Neuronal stem cell (in vitro differentiated cells): ENCODE measurements at regions not wholly inside any gene's neighbourhood (a gene's known extent, or its start where the extent isn't known, plus 50 kb on each side); places are given as distances from the start of the nearest gene placed in this dataset.
"Not testable (repeated sequence)": the region's sequence is repeated elsewhere in the genome, so short reads cannot be mapped to it uniquely, and the experiment has no call there.

Experiments used
- DNase-seq: peaks from one replicate; pipeline ENCODE4 v3.0.0-alpha.2; 2013; ENCODE audit warnings: low spot score
- H2AFZ ChIP-seq: one replicate; pipeline ENCODE4 v1.6.1; 2013; ENCODE audit warnings: mild to moderate bottlenecking, low read length, inconsistent platforms
- H2AK5ac ChIP-seq: 2 replicates; pipeline ENCODE4 v1.6.1; 2013; ENCODE audit warnings: low read depth, mild to moderate bottlenecking, inconsistent platforms, low read length, moderate library complexity, mixed read lengths
- H2BK120ac ChIP-seq: 2 replicates; pipeline ENCODE4 v1.6.1; 2013; ENCODE audit warnings: low read depth, mild to moderate bottlenecking, inconsistent platforms, low read length, moderate library complexity, mixed read lengths
- H2BK12ac ChIP-seq: one replicate; pipeline ENCODE4 v1.6.1; 2013; ENCODE audit warnings: low read length, inconsistent platforms
- H2BK15ac ChIP-seq: 2 replicates; pipeline ENCODE4 v1.6.1; 2013; ENCODE audit warnings: mild to moderate bottlenecking, low read length, inconsistent platforms, mixed read lengths
- H2BK5ac ChIP-seq: one replicate; pipeline ENCODE4 v1.6.1; 2013; ENCODE audit warnings: inconsistent platforms, mild to moderate bottlenecking, low read length, moderate library complexity
- H3K14ac ChIP-seq: one replicate; pipeline ENCODE4 v1.6.1; 2013; ENCODE audit warnings: low read length, inconsistent platforms
- H3K18ac ChIP-seq: 2 replicates; pipeline ENCODE4 v1.6.1; 2013; ENCODE audit warnings: low read length, inconsistent platforms
- H3K23ac ChIP-seq: 2 replicates; pipeline ENCODE4 v1.6.1; 2013; ENCODE audit warnings: low read depth, mild to moderate bottlenecking, mixed read lengths, low read length, inconsistent platforms; ENCODE audit not compliant: poor library complexity
- H3K27ac ChIP-seq: replicated peaks from 3 replicates; pipeline ENCODE4 v1.5.1; 2013; ENCODE audit warnings: low read length, inconsistent platforms
- H3K27me3 ChIP-seq, 3 experiments: 2 replicates each; pipeline ENCODE4 v1.6.1; 2013; ENCODE audit warnings: low read length in 3 of 3, mild to moderate bottlenecking in 2 of 3, inconsistent platforms in 1 of 3, low read depth in 1 of 3, mixed read lengths in 1 of 3, moderate library complexity in 1 of 3; ENCODE audit not compliant: control insufficient read depth in 3 of 3, insufficient read depth in 3 of 3
- H3K36me3 ChIP-seq, 2 donors: replicated peaks in 1 of 2; 2 replicates each; pipeline ENCODE4 v1.6.1; 2013; ENCODE audit warnings: low read length in 2 of 2; ENCODE audit not compliant: control insufficient read depth in 2 of 2, insufficient read depth in 2 of 2
- H3K4ac ChIP-seq: 2 replicates; pipeline ENCODE4 v1.6.1; 2013; ENCODE audit warnings: inconsistent platforms, mild to moderate bottlenecking, low read length, moderate library complexity
- H3K4me1 ChIP-seq, 2 donors: 1 replicate in 1 of 2; 2 replicates in 1 of 2; pipeline ENCODE4 v1.6.1; 2013; ENCODE audit warnings: low read length in 2 of 2, low read depth in 1 of 2; ENCODE audit not compliant: control insufficient read depth in 2 of 2, insufficient read depth in 1 of 2
- H3K4me2 ChIP-seq: one replicate; pipeline ENCODE4 v1.6.1; 2013; ENCODE audit warnings: mild to moderate bottlenecking, low read length, inconsistent platforms; ENCODE audit not compliant: insufficient read depth, poor library complexity, severe bottlenecking
- H3K4me3 ChIP-seq, 2 donors: 2 replicates each; pipeline ENCODE4 v1.5.1; 2013; ENCODE audit warnings: low read length in 2 of 2, mild to moderate bottlenecking in 2 of 2, inconsistent platforms in 1 of 2, moderate library complexity in 1 of 2
- H3K79me1 ChIP-seq: one replicate; pipeline ENCODE4 v1.6.1; 2013; ENCODE audit warnings: low read depth, mild to moderate bottlenecking, inconsistent platforms, low read length, moderate library complexity
- H3K9ac ChIP-seq: one replicate; pipeline ENCODE4 v1.6.1; 2013; ENCODE audit warnings: mild to moderate bottlenecking, low read depth, low read length, inconsistent platforms; ENCODE audit not compliant: poor library complexity
- H3K9me3 ChIP-seq, 2 donors: replicated peaks in 1 of 2; 2 replicates each; pipeline versions ENCODE3 to v1.6.1; 2013; ENCODE audit warnings: low read length in 2 of 2, mild to moderate bottlenecking in 2 of 2, inconsistent platforms in 1 of 2, low read depth in 1 of 2, mixed read lengths in 1 of 2, moderate library complexity in 1 of 2; ENCODE audit not compliant: control insufficient read depth in 2 of 2, insufficient read depth in 1 of 2
- H4K8ac ChIP-seq: one replicate; pipeline ENCODE4 v1.6.1; 2013; ENCODE audit warnings: low read depth, mild to moderate bottlenecking, inconsistent platforms, low read length, moderate library complexity
- H4K91ac ChIP-seq: one replicate; pipeline ENCODE4 v1.6.1; 2013; ENCODE audit warnings: low read length, low read depth, mild to moderate bottlenecking, inconsistent platforms; ENCODE audit not compliant: poor library complexity
- WGBS, 2 donors: extraction: QIAGEN DNeasy Blood & Tissue Kit; methylation state at CpG; one replicate each; pipeline ENCODE4 v1.1.7; 2013; ENCODE audit warnings: missing lambda C conversion rate in 2 of 2, mixed read lengths in 1 of 2; ENCODE audit not compliant: insufficient read length in 2 of 2, insufficient replicate concordance in 1 of 2; ENCODE audit errors: extremely low coverage in 2 of 2; 5-methylcytosine and 5-hydroxymethylcytosine counted together

GRCh38 chr5:108541836-108542235 lies 159.9 kb upstream of the FBXL17 start:
- no peak overlapping the region for H3K27ac ChIP-seq
- no peaks in the 10 kb centered on the region for H3K79me1 ChIP-seq
- no peak overlapping the region for H2AK5ac ChIP-seq
- no peaks in the 10 kb centered on the region for H3K27me3 ChIP-seq
- H3K4me2 ChIP-seq = no peak overlapping the region
- H2BK5ac ChIP-seq = no peak overlapping the region
- no peak overlapping the region for H2BK12ac ChIP-seq
- no peak overlapping the region for H3K4ac ChIP-seq
- H3K9me3 ChIP-seq = no peaks in the 10 kb centered on the region
- no peak for DNase-seq
- no peak overlapping the region for H3K18ac ChIP-seq
- no peak overlapping the region for H2AFZ ChIP-seq
- no peaks in the 10 kb centered on the region for H3K4me1 ChIP-seq
- no peak overlapping the region for H4K91ac ChIP-seq
- no peak overlapping the region for H3K14ac ChIP-seq
- WGBS, 2 donors = no CpG with 5 or more reads among the region's 1 CpG
- H2BK15ac ChIP-seq = no peak overlapping the region
- H2BK120ac ChIP-seq = no peak overlapping the region
- no peaks in the 10 kb centered on the region for H3K36me3 ChIP-seq
- H3K9ac ChIP-seq = no peak overlapping the region
- no peak overlapping the region for H3K23ac ChIP-seq
- H3K4me3 ChIP-seq = no peak overlapping the region
- H4K8ac ChIP-seq = no peak overlapping the region

GRCh38 chr5:108536321-108536720 lies 154.4 kb upstream of the FBXL17 start:
- Histone ChIP-seq H3K79me1 (no peaks in the 10 kb centered on the region), H3K18ac (no peak overlapping the region), H2BK120ac (no peak overlapping the region), H3K36me3 (no peaks in the 10 kb centered on the region), H3K14ac (no peak overlapping the region), H2AK5ac (no peak overlapping the region), H3K9me3 (no peaks in the 10 kb centered on the region), H2BK12ac (no peak overlapping the region), H3K4ac (no peak overlapping the region), H3K4me1 (peaks cover 0 to 4% of the 10 kb centered on the region in 2 donors), H2AFZ (no peak overlapping the region), H3K9ac (no peak overlapping the region), H3K4me2 (no peak overlapping the region), H3K27me3 (no peaks in the 10 kb centered on the region), H3K23ac (no peak overlapping the region), H2BK5ac (no peak overlapping the region), H4K91ac (no peak overlapping the region), H3K27ac (no peak overlapping the region), H2BK15ac (no peak overlapping the region), H4K8ac (no peak overlapping the region), H3K4me3 (no peak overlapping the region)
- WGBS, 2 donors = no CpG with 5 or more reads among the region's 10 CpGs
- DNase-seq = no peak

- not testable (repeated sequence) for H3K9me3 ChIP-seq, H3K14ac ChIP-seq, H3K36me3 ChIP-seq, H3K4ac ChIP-seq, H2BK12ac ChIP-seq, H3K79me1 ChIP-seq, H3K9ac ChIP-seq, H2AK5ac ChIP-seq, H2BK15ac ChIP-seq, H3K18ac ChIP-seq, H3K4me1 ChIP-seq, H2BK120ac ChIP-seq, H3K4me2 ChIP-seq, H3K23ac ChIP-seq, H4K8ac ChIP-seq, H3K27ac ChIP-seq, H3K27me3 ChIP-seq, H3K4me3 ChIP-seq, DNase-seq, H2BK5ac ChIP-seq, H4K91ac ChIP-seq
- peak overlapping the region; percentile 67 for H2AFZ ChIP-seq
- no CpG with 5 or more reads among the region's 1 CpG for WGBS, 2 donors
Observed at GRCh38 chr5:108532129-108532445, 150.2 kb upstream of the FBXL17 start.

GRCh38 chr5:108531367-108532128 lies 149.7 kb upstream of the FBXL17 start:
- Histone ChIP-seq H2BK120ac (no peak overlapping the region), H3K4me1 (peaks cover 0 to 4% of the 10 kb centered on the region in 2 donors), H3K27ac (no peak overlapping the region), H2AFZ (peak overlapping the region; percentile 67), H3K4me2 (no peak overlapping the region), H3K4ac (no peak overlapping the region), H3K36me3 (no peaks in the 10 kb centered on the region), H3K9me3 (peaks cover 2% of the 10 kb centered on the region in 2 donors), H2BK15ac (no peak overlapping the region), H4K91ac (no peak overlapping the region), H3K27me3 (no peaks in the 10 kb centered on the region), H3K79me1 (no peaks in the 10 kb centered on the region), H3K18ac (no peak overlapping the region), H3K4me3 (no peak overlapping the region), H3K23ac (no peak overlapping the region), H2BK5ac (no peak overlapping the region), H3K14ac (no peak overlapping the region), H2AK5ac (no peak overlapping the region), H2BK12ac (no peak overlapping the region), H4K8ac (no peak overlapping the region), H3K9ac (no peak overlapping the region)
- no CpG with 5 or more reads among the region's 8 CpGs for WGBS, 2 donors
- no peak for DNase-seq
